Endothelial cell of umbilical vein (primary cell): ENCODE measurements at regions not wholly inside any gene's neighbourhood (a gene's known extent, or its start where the extent isn't known, plus 50 kb on each side); places are given as distances from the start of the nearest gene placed in this dataset.

Source experiments
- BruUV-seq: library from RNA; stranded (reverse); fragments of 400-500 nt; replicated peaks from 2 replicates; lab custom pipeline; 2021; lab: Mats Ljungman, UMichigan
- CTCF ChIA-PET: fragments of 300-600, 350-600 bp; sonication (Branson Sonifier 250); formaldehyde crosslinking; loops from one replicate; lab custom pipeline; 2021; ENCODE audit warnings: antibody characterized with exemption, inconsistent platforms; lab: Charles Lee
- POLR2A ChIA-PET: fragments of 300-600, 350-600 bp; sonication (Branson Sonifier 250); formaldehyde crosslinking; loops from one replicate; lab custom pipeline; 2021; ENCODE audit warnings: antibody characterized with exemption, inconsistent platforms; lab: Charles Lee
- DNase-seq: peaks from one replicate; pipeline ENCODE4 v3.0.0-alpha.2; 2011; ENCODE audit warnings: low read depth, low spot score
- FAIRE-seq: peaks from 2 replicates; lab custom pipeline; 2011; peaks lifted over from hg19 to GRCh38; lab: Jason Lieb, UNC
- H2AFZ ChIP-seq: 2 replicates; pipeline ENCODE4 v1.6.0; 2012; ENCODE audit warnings: low read depth, low read length, control low read depth, inconsistent platforms
- H3K27ac ChIP-seq: 2 replicates; pipeline ENCODE4 v1.5.1; 2011; ENCODE audit warnings: low read depth, mild to moderate bottlenecking, control low read depth, low read length, moderate library complexity; ENCODE audit not compliant: insufficient read depth
- H3K27me3 ChIP-seq, 2 experiments: 2 replicates each; pipeline versions ENCODE4 v1.6.0 to v1.6.1; 2011; ENCODE audit warnings: low read length in 2 of 2, mixed read lengths in 1 of 2; ENCODE audit not compliant: control insufficient read depth in 2 of 2, insufficient read depth in 2 of 2
- H3K36me3 ChIP-seq, 2 experiments: 2 replicates in 1 of 2; 3 replicates in 1 of 2; pipeline ENCODE4 v1.5.1; 2011; ENCODE audit warnings: low read length in 2 of 2, mild to moderate bottlenecking in 1 of 2, moderate library complexity in 1 of 2; ENCODE audit not compliant: control insufficient read depth in 2 of 2, insufficient read depth in 2 of 2; ENCODE audit errors: extremely low read depth in 1 of 2
- H3K4me1 ChIP-seq: 3 replicates; pipeline ENCODE4 v1.5.1; 2011; ENCODE audit warnings: mild to moderate bottlenecking, low read length; ENCODE audit not compliant: control insufficient read depth, insufficient read depth; ENCODE audit errors: extremely low read depth
- H3K4me2 ChIP-seq: 2 replicates; pipeline ENCODE4 v1.6.1; 2011; ENCODE audit warnings: low read length, control low read depth, mixed read lengths; ENCODE audit not compliant: insufficient read depth
- H3K4me3 ChIP-seq, 3 experiments: fragments of 200-600 bp in 1 of 3; sonication (generic), shearing (Covaris generic) in 1 of 3; replicated peaks in 1 of 3; 2 replicates each; pipeline ENCODE4 v1.5.1; 2011 to 2016; ENCODE audit warnings: control low read depth in 3 of 3, low read length in 3 of 3, mild to moderate bottlenecking in 2 of 3, inconsistent platforms in 1 of 3, low read depth in 1 of 3, moderate library complexity in 1 of 3; ENCODE audit not compliant: insufficient read depth in 1 of 3
- H3K79me2 ChIP-seq: 2 replicates; pipeline ENCODE4 v1.6.0; 2012; ENCODE audit warnings: low read length, inconsistent platforms; ENCODE audit not compliant: control insufficient read depth, insufficient read depth
- H3K9ac ChIP-seq: replicated peaks from 2 replicates; pipeline ENCODE3; 2011; ENCODE audit warnings: low read length, control low read depth; ENCODE audit not compliant: insufficient read depth; ENCODE audit errors: extremely low read depth
- H3K9me1 ChIP-seq: replicated peaks from 3 replicates; pipeline ENCODE4 v1.6.0; 2011; ENCODE audit warnings: mild to moderate bottlenecking, low read length; ENCODE audit not compliant: control insufficient read depth, insufficient read depth; ENCODE audit errors: extremely low read depth
- H3K9me3 ChIP-seq: replicated peaks from 2 replicates; pipeline ENCODE4 v1.5.1; 2012; ENCODE audit warnings: low read length, inconsistent platforms; ENCODE audit not compliant: control insufficient read depth, insufficient read depth
- H4K20me1 ChIP-seq: replicated peaks from 2 replicates; pipeline ENCODE3; 2011; ENCODE audit warnings: mild to moderate bottlenecking, low read length; ENCODE audit not compliant: control insufficient read depth, insufficient read depth; ENCODE audit errors: extremely low read depth
- EZH2 ChIP-seq: IDR thresholded peaks from 2 replicates; pipeline ENCODE4 v1.6.1; 2012; ENCODE audit warnings: borderline replicate concordance, low read depth, mild to moderate bottlenecking, moderate library complexity, low read length, inconsistent platforms; ENCODE audit not compliant: severe bottlenecking
- FOS ChIP-seq: IDR thresholded peaks from 2 replicates; pipeline ENCODE4 v1.6.1; 2011; ENCODE audit warnings: mild to moderate bottlenecking, low read length, moderate library complexity, borderline replicate concordance; ENCODE audit not compliant: insufficient read depth
- GATA2 ChIP-seq: IDR thresholded peaks from 2 replicates; pipeline ENCODE4 v1.7.0; 2011; ENCODE audit warnings: low read depth, mild to moderate bottlenecking, moderate library complexity, mixed read lengths, low read length; ENCODE audit not compliant: insufficient read length, insufficient read depth
- JUN ChIP-seq: IDR thresholded peaks from 2 replicates; pipeline ENCODE4 v1.6.1; 2011; ENCODE audit warnings: borderline replicate concordance, low read depth; ENCODE audit not compliant: insufficient read length, insufficient read depth
- MYC ChIP-seq: IDR thresholded peaks from one replicate; pipeline ENCODE4 v1.6.1; 2011; ENCODE audit warnings: mild to moderate bottlenecking, low read depth, low read length
- POLR2A ChIP-seq: IDR thresholded peaks from 2 replicates; pipeline ENCODE4 v1.6.1; 2012; ENCODE audit warnings: low read depth, mild to moderate bottlenecking, control low read depth, low read length
- POLR2AphosphoS5 ChIP-seq: IDR thresholded peaks from 2 replicates; pipeline ENCODE4 v1.6.1; 2012; ENCODE audit warnings: low read depth, mild to moderate bottlenecking, control low read depth, low read length, moderate library complexity; ENCODE audit not compliant: insufficient read depth
- dilution Hi-C: fragments of 300-500 bp; cut with MboI; formaldehyde crosslinking; loops from one replicate; pipeline ENCODE4 v1.15.0; 2019; ENCODE audit warnings: low sequenced_read_pairs; ENCODE audit not compliant: extremely low pct_ligation_motif_present
- intact Hi-C: fragments of 100-400 bp; cut with micrococcal nuclease; formaldehyde crosslinking; loops from one replicate; pipeline ENCODE4 v1.10.0; 2022
- TF ChIP-seq, protein P1 (sequence below), 2 donors: IDR thresholded peaks; 1 replicate in 1 of 2; 2 replicates in 1 of 2; pipeline ENCODE4 v1.5.1; 2011; ENCODE audit warnings: low read length in 2 of 2, mild to moderate bottlenecking in 2 of 2, moderate library complexity in 2 of 2, control low read depth in 1 of 2, inconsistent platforms in 1 of 2, low read depth in 1 of 2; ENCODE audit not compliant: insufficient read depth in 1 of 2; ENCODE audit errors: extremely low read depth in 1 of 2
- TF ChIP-seq, protein P2 (sequence below): IDR thresholded peaks from 2 replicates; pipeline ENCODE4 v1.6.1; 2011; ENCODE audit not compliant: insufficient read depth, insufficient read length

DNA sequence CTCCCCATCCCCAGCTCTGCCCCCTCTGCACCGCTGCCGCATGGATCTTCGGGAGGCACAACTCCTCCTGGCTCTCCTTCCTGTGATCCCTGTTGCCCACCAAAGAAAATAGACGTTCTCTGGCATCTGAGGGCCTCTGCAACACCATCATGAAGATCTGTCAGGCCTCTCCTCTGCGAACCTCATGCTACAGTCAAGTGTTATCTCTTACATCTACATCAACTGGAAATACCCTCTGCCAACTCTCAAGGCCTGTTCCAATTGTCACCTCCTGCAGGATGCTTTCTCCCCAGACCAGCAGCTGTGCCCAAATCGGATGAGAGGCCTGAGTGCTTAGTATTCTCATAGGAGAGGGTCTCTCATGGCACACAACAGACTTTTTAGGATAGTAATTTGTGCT is 478.4 kb downstream of the BCL11A start:
- H3K9me3 ChIP-seq: peaks cover 9% of the 10 kb centered on the region
- DNase-seq (no peak), FAIRE-seq (no peak)
- H3K27ac ChIP-seq: no peak overlapping the region
- no peak for TF ChIP-seq FOS
- no peak for TF ChIP-seq POLR2AphosphoS5
- no peak for TF ChIP-seq MYC
- TF ChIP-seq GATA2: no peak
- TF ChIP-seq, protein P1, sequence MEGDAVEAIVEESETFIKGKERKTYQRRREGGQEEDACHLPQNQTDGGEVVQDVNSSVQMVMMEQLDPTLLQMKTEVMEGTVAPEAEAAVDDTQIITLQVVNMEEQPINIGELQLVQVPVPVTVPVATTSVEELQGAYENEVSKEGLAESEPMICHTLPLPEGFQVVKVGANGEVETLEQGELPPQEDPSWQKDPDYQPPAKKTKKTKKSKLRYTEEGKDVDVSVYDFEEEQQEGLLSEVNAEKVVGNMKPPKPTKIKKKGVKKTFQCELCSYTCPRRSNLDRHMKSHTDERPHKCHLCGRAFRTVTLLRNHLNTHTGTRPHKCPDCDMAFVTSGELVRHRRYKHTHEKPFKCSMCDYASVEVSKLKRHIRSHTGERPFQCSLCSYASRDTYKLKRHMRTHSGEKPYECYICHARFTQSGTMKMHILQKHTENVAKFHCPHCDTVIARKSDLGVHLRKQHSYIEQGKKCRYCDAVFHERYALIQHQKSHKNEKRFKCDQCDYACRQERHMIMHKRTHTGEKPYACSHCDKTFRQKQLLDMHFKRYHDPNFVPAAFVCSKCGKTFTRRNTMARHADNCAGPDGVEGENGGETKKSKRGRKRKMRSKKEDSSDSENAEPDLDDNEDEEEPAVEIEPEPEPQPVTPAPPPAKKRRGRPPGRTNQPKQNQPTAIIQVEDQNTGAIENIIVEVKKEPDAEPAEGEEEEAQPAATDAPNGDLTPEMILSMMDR (IDR thresholded peaks at IDR 0.05; ENCODE audit: extremely low read depth in 1 of 2, insufficient read depth in 1 of 2, low read depth in 1 of 2, low read length in 2 of 2): no peak
- BruUV-seq: no TSS peak
- H2AFZ ChIP-seq: no peak overlapping the region
- ChIA-PET POLR2A (no interaction called here), CTCF (no interaction called here)
- H3K9ac ChIP-seq: no peak overlapping the region
- dilution Hi-C loops (no loop called here), intact Hi-C loops (no loop called here)
- no peaks in the 10 kb centered on the region for H3K36me3 ChIP-seq
- H3K4me2 ChIP-seq: no peak overlapping the region
- no peaks in the 10 kb centered on the region for H3K9me1 ChIP-seq
- H3K4me1 ChIP-seq: no peaks in the 10 kb centered on the region
- no peaks in the 10 kb centered on the region for H3K79me2 ChIP-seq
- no peaks in the 10 kb centered on the region for H4K20me1 ChIP-seq
- no peaks in the 10 kb centered on the region for H3K27me3 ChIP-seq
- no peak overlapping the region for H3K4me3 ChIP-seq

DNA sequence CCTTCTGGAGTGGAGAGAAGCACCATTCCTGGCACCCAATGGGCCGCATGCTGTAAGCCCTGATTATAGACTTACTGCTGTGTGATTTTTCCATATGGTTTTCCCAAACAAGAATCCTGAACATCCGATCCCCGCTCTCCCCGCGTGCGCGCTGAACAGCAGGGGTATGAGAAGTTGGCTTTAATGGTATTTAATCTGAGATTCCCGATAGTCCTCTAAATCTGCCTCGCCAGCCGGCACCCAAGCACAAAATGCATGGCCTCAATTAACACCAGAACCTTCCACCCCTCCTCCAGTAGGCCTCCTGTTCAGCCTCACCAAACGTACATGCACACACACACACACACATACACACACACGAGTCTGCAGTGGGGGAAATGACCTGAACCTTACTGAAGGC is 480.3 kb downstream of the BCL11A start:
- intact Hi-C loops: no loop called here
- Histone ChIP-seq H3K9me3 (peaks cover 7% of the 10 kb centered on the region), H4K20me1 (no peaks in the 10 kb centered on the region), H3K9ac (no peak overlapping the region), H3K27me3 (no peaks in the 10 kb centered on the region), H3K4me3 (no peak overlapping the region), H3K4me1 (no peaks in the 10 kb centered on the region), H3K4me2 (no peak overlapping the region), H3K36me3 (no peaks in the 10 kb centered on the region), H2AFZ (no peak overlapping the region), H3K27ac (no peak overlapping the region), H3K9me1 (no peaks in the 10 kb centered on the region), H3K79me2 (no peaks in the 10 kb centered on the region)
- dilution Hi-C loops: no loop called here
- ChIA-PET POLR2A (no interaction called here), CTCF (no interaction called here)
- DNase-seq: no peak
- BruUV-seq: no TSS peak
- TF ChIP-seq FOS (no peak), POLR2A (no peak), EZH2 (no peak), JUN (no peak), MYC (no peak), POLR2AphosphoS5 (no peak), GATA2 (no peak)
- TF ChIP-seq, protein P1 (IDR thresholded peaks at IDR 0.05; ENCODE audit: extremely low read depth in 1 of 2, insufficient read depth in 1 of 2, low read depth in 1 of 2, low read length in 2 of 2): no peak
- TF ChIP-seq, protein P2, sequence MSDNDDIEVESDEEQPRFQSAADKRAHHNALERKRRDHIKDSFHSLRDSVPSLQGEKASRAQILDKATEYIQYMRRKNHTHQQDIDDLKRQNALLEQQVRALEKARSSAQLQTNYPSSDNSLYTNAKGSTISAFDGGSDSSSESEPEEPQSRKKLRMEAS: no peak
- FAIRE-seq: no peak
